ENCODE measurements at regions not wholly inside any gene's neighbourhood (a gene's known extent, or its start where the extent isn't known, plus 50 kb on each side); places are given as distances from the start of the nearest gene placed in this dataset.
"Not testable (repeated sequence)": the region's sequence is repeated elsewhere in the genome, so short reads cannot be mapped to it uniquely, and the experiment has no call there.

- no peak for DNase-seq (ENCODE audit: low read depth in 4 of 4, low spot score in 1 of 4)
Observed at GRCh38 chr3:87895983-87896382, 162.8 kb downstream of the CGGBP1 start.

- no peak for DNase-seq (ENCODE audit: low read depth in 4 of 4, low spot score in 1 of 4)
Observed at GRCh38 chr3:87873136-87873535, 185.7 kb downstream of the CGGBP1 start.

- DNase-seq (ENCODE audit: low read depth in 4 of 4, low spot score in 1 of 4): no peak
Observed at GRCh38 chr3:87867001-87867400, 191.8 kb downstream of the CGGBP1 start.

GRCh38 chr3:87856126-87856525 is 202.7 kb downstream of the CGGBP1 start:
- no peak for DNase-seq (ENCODE audit: low read depth in 4 of 4, low spot score in 1 of 4)

- DNase-seq (ENCODE audit: low read depth in 4 of 4, low spot score in 1 of 4): no peak
Observed at GRCh38 chr3:87855616-87856015, 203.2 kb downstream of the CGGBP1 start.

- no peak for DNase-seq (ENCODE audit: low read depth in 4 of 4, low spot score in 1 of 4)
Observed at GRCh38 chr3:87855211-87855610, 203.6 kb downstream of the CGGBP1 start.

GRCh38 chr3:87848003-87848402 is 210.8 kb downstream of the CGGBP1 start:
- no peak for DNase-seq (ENCODE audit: low read depth in 4 of 4, low spot score in 1 of 4)

GRCh38 chr3:87837076-87837475 is 221.7 kb downstream of the CGGBP1 start:
- DNase-seq (ENCODE audit: low read depth in 4 of 4, low spot score in 1 of 4): no peak

GRCh38 chr3:87836026-87836425 is 222.8 kb downstream of the CGGBP1 start:
- DNase-seq (ENCODE audit: low read depth in 4 of 4, low spot score in 1 of 4): no peak

- DNase-seq (ENCODE audit: low read depth in 4 of 4, low spot score in 1 of 4): no peak
Observed at GRCh38 chr3:87835236-87835635, 223.6 kb downstream of the CGGBP1 start.

- no peak for DNase-seq (ENCODE audit: low read depth in 4 of 4, low spot score in 1 of 4)
Observed at GRCh38 chr3:87834327-87834726, 224.5 kb downstream of the CGGBP1 start.

- DNase-seq (ENCODE audit: low read depth in 4 of 4, low spot score in 1 of 4): no peak
Observed at GRCh38 chr3:87833039-87833377, 225.8 kb downstream of the CGGBP1 start.

- DNase-seq (ENCODE audit: low read depth in 4 of 4, low spot score in 1 of 4): no peak
Observed at GRCh38 chr3:87828046-87828445, 230.8 kb downstream of the CGGBP1 start.

GRCh38 chr3:87822563-87822962 is 236.2 kb downstream of the CGGBP1 start:
- no peak for DNase-seq (ENCODE audit: low read depth in 4 of 4, low spot score in 1 of 4)

GRCh38 chr3:87813503-87813902 is 245.3 kb downstream of the CGGBP1 start:
- not testable (repeated sequence) for DNase-seq (ENCODE audit: low read depth in 4 of 4, low spot score in 1 of 4)

- DNase-seq (ENCODE audit: low read depth in 4 of 4, low spot score in 1 of 4): no peak
Observed at GRCh38 chr3:87811953-87812352, 246.9 kb downstream of the CGGBP1 start.

- DNase-seq (ENCODE audit: low read depth in 4 of 4, low spot score in 1 of 4): no peak
Observed at GRCh38 chr3:87810452-87811016, 248.3 kb downstream of the CGGBP1 start.

- no peak for DNase-seq (ENCODE audit: low read depth in 4 of 4, low spot score in 1 of 4)
Observed at GRCh38 chr3:87805670-87806069, 253.1 kb downstream of the CGGBP1 start.

GRCh38 chr3:87801409-87801808 is 257.4 kb downstream of the CGGBP1 start:
- DNase-seq (ENCODE audit: low read depth in 4 of 4, low spot score in 1 of 4): no peak

GRCh38 chr3:87800516-87800915 is 258.3 kb downstream of the CGGBP1 start:
- DNase-seq (ENCODE audit: low read depth in 4 of 4, low spot score in 1 of 4): no peak

- no peak for DNase-seq (ENCODE audit: low read depth in 4 of 4, low spot score in 1 of 4)
Observed at GRCh38 chr3:87798567-87798947, 260.2 kb downstream of the CGGBP1 start.

GRCh38 chr3:87797872-87798566 is 260.8 kb downstream of the CGGBP1 start:
- DNase-seq (ENCODE audit: low read depth in 4 of 4, low spot score in 1 of 4): no peak

GRCh38 chr3:87796843-87797185 is 262.0 kb downstream of the CGGBP1 start:
- DNase-seq (ENCODE audit: low read depth in 4 of 4, low spot score in 1 of 4): no peak

All from stimulated activated CD4-positive, alpha-beta T cell treated with anti-CD3 and anti-CD28 coated beads, Interleukin-1b, Interleukin-23, amount 100 ng/mL, for 24 hours (primary cell).